T-helper 1 cell (primary cell): ENCODE measurements at regions not wholly inside any gene's neighbourhood (a gene's known extent, or its start where the extent isn't known, plus 50 kb on each side); places are given as distances from the start of the nearest gene placed in this dataset.

ENCODE experiments used
- DNase-seq, 5 donors: peaks; one replicate each; pipeline ENCODE4 v3.0.0-alpha.2; 2012 to 2020

DNA sequence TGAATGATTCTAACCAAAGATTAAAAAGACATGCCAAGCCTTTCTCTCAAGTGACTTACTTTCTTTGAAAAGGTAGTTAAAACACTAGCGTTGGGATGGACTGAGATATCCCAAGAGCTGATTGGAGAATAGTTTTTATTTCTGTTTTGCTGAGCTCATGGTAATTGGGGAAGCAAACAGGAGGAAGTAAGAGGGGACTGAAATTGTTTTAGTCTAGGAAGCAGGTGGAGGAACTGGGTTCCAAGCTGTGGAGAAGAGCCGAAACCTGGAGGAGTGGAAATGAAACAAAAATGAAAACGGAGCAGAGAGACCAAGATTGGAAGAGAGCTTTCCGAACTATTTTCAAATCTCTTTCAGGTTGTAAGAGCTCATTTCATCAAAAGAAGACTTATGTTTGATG, 59.9 kb upstream of the TENT5A start:
- no peak for DNase-seq

GRCh38 chr6:81808851-81809570, 56.5 kb upstream of the TENT5A start:
- no peak for DNase-seq

GRCh38 chr6:81806793-81807565, 54.5 kb upstream of the TENT5A start:
- DNase-seq, result no peak

DNA sequence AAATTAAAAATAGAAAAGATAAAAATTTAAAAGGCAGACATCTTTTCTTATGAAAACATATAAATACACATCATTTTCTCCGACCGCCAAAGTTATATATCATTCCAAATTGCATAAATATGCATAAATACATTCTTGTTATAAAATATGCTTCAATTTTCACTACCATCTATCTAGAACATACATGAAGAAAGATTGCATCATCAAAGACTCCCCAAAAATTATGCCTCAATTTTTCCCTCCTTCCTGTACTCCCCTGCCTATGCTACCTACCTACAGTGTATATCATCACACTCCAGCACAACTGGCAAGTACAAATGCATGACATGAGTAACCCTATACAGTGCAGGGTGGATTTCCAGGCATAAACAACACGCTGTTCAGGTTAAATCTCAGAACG, 49.9 kb upstream of the TENT5A start:
- no peak for DNase-seq
